HCT116 (cell line): ENCODE measurements at regions not wholly inside any gene's neighbourhood (a gene's known extent, or its start where the extent isn't known, plus 50 kb on each side); places are given as distances from the start of the nearest gene placed in this dataset.

Experiments
- ATAC-seq: fragments of 200-7000 bp; cut with Tn5 transposase; 2 replicates; pipeline ENCODE4 v1.9.1; 2020; ENCODE audit warnings: mild to moderate bottlenecking, moderate library complexity
- BruUV-seq: library from RNA; stranded (reverse); fragments of 400-500 nt; replicated peaks from 2 replicates; lab custom pipeline; 2021; lab: Mats Ljungman, UMichigan
- CTCF ChIA-PET: fragments of 300-600 bp; sonication (Branson Sonifier 250); formaldehyde crosslinking; loops from one replicate; lab custom pipeline; 2021; ENCODE audit warnings: antibody characterized with exemption; lab: Charles Lee
- POLR2A ChIA-PET: fragments of 300-600, 350-600 bp; sonication (Branson Sonifier 250); formaldehyde crosslinking; loops from one replicate; lab custom pipeline; 2021; ENCODE audit warnings: antibody characterized with exemption; lab: Charles Lee
- RAD21 ChIA-PET, 2 experiments: fragments of 300-600 bp; sonication (Branson Sonifier 250); formaldehyde crosslinking; loops; one replicate each; lab custom pipeline; 2023; ENCODE audit warnings: low total read pairs in 2 of 2; ENCODE audit not compliant: uncharacterized antibody in 2 of 2, unreplicated experiment in 2 of 2, low non-redundant PET in 1 of 2; lab: Charles Lee
- DNase-seq: peaks from one replicate; pipeline ENCODE4 v3.0.0-alpha.2; 2010; ENCODE audit warnings: low read depth, low spot score
- H2AFZ ChIP-seq: fragments of 200-600 bp; shearing (Covaris generic), sonication (generic); 2 replicates; pipeline ENCODE4 v1.6.1; 2017; ENCODE audit warnings: low read depth, mixed run types, mixed read lengths, antibody characterized with exemption, low read length; ENCODE audit not compliant: poor library complexity, severe bottlenecking
- H3K27ac ChIP-seq: 2 replicates; pipeline ENCODE4 v1.5.1; 2012; ENCODE audit warnings: low read depth, low read length
- H3K27me3 ChIP-seq: fragments of 200-600 bp; sonication (generic); 2 replicates; pipeline ENCODE4 v1.6.1; 2016; ENCODE audit warnings: mixed run types, low read length, mixed read lengths; ENCODE audit not compliant: insufficient read depth
- H3K36me3 ChIP-seq, 2 experiments: fragments of 200-500 bp in 1 of 2; fragments of 200-600 bp in 1 of 2; sonication (Bioruptor generic) in 1 of 2; sonication (generic) in 1 of 2; 2 replicates each; pipeline versions ENCODE4 v1.5.1 to v1.6.1; 2014 to 2016; ENCODE audit warnings: low read length in 2 of 2, inconsistent platforms in 1 of 2, mixed read lengths in 1 of 2, mixed run types in 1 of 2; ENCODE audit not compliant: insufficient read depth in 2 of 2, control insufficient read depth in 1 of 2
- H3K4me1 ChIP-seq, 2 experiments: fragments of 200-600 bp in 1 of 2; sonication (generic) in 1 of 2; 2 replicates each; pipeline versions ENCODE4 v1.5.1 to v1.6.1; 2012 to 2017; ENCODE audit warnings: low read length in 2 of 2, inconsistent platforms in 1 of 2, mild to moderate bottlenecking in 1 of 2, mixed read lengths in 1 of 2, mixed run types in 1 of 2, moderate library complexity in 1 of 2; ENCODE audit not compliant: insufficient read depth in 2 of 2, control insufficient read depth in 1 of 2
- H3K4me2 ChIP-seq: fragments of 200-600 bp; sonication (generic); 2 replicates; pipeline ENCODE4 v1.6.1; 2017; ENCODE audit warnings: mixed run types, low read length, mixed read lengths
- H3K4me3 ChIP-seq, 2 experiments: fragments of 200-600 bp in 1 of 2; sonication (generic) in 1 of 2; replicated peaks in 1 of 2; 2 replicates each; pipeline ENCODE4 v1.5.1; 2011 to 2016; ENCODE audit warnings: low read length in 2 of 2, control low read depth in 1 of 2, low read depth in 1 of 2, mild to moderate bottlenecking in 1 of 2, mixed read lengths in 1 of 2, mixed run types in 1 of 2
- H3K79me2 ChIP-seq: fragments of 200-600 bp; sonication (generic); 2 replicates; pipeline ENCODE4 v1.6.1; 2017; ENCODE audit warnings: mild to moderate bottlenecking, mixed run types, low read length, moderate library complexity, mixed read lengths; ENCODE audit not compliant: insufficient read depth
- H3K9ac ChIP-seq: fragments of 200-600 bp; sonication (generic); 2 replicates; pipeline ENCODE4 v1.6.1; 2016; ENCODE audit warnings: low read length, mixed read lengths
- H3K9me2 ChIP-seq: fragments of 200-600 bp; sonication (generic), shearing (Covaris generic); 2 replicates; pipeline ENCODE4 v1.6.1; 2017; ENCODE audit warnings: mixed run types, mild to moderate bottlenecking, moderate library complexity; ENCODE audit not compliant: insufficient read depth
- H3K9me3 ChIP-seq, 2 experiments: fragments of 200-500 bp in 1 of 2; fragments of 200-600 bp in 1 of 2; sonication (Bioruptor generic) in 1 of 2; sonication (generic) in 1 of 2; 2 replicates each; pipeline ENCODE4 v1.6.1; 2014 to 2017; ENCODE audit warnings: low read length in 2 of 2, mixed read lengths in 2 of 2, inconsistent platforms in 1 of 2, low read depth in 1 of 2, mild to moderate bottlenecking in 1 of 2, mixed run types in 1 of 2, moderate library complexity in 1 of 2; ENCODE audit not compliant: control insufficient read depth in 1 of 2, insufficient read depth in 1 of 2
- H4K20me1 ChIP-seq: fragments of 200-600 bp; sonication (generic), shearing (Covaris generic); 2 replicates; pipeline ENCODE4 v1.6.1; 2017; ENCODE audit warnings: mixed run types, mild to moderate bottlenecking, moderate library complexity; ENCODE audit not compliant: insufficient read depth
- JUND ChIP-seq: IDR thresholded peaks from 2 replicates; pipeline ENCODE4 v1.6.1; 2012
- RAD21 ChIP-seq: IDR thresholded peaks from 2 replicates; pipeline ENCODE4 v1.6.1; 2012; ENCODE audit warnings: low read depth, mild to moderate bottlenecking
- ZFX ChIP-seq: fragments of 450-650 bp; IDR thresholded peaks from 2 replicates; pipeline ENCODE4 v1.6.1; 2017
- intact Hi-C: fragments of 100-400 bp; cut with micrococcal nuclease; formaldehyde crosslinking; loops from 2 replicates; pipeline ENCODE4 v1.10.0; 2022
- TF ChIP-seq, protein P1 (sequence below), 3 experiments: fragments of 200-600 bp in 1 of 3; sonication (generic) in 1 of 3; IDR thresholded peaks in 2 of 3; conservative IDR thresholded peaks in 1 of 3; 2 replicates each; pipeline ENCODE4 v1.5.1; 2012 to 2017; ENCODE audit warnings: low read depth in 2 of 3, low read length in 2 of 3, antibody characterized with exemption in 1 of 3, borderline replicate concordance in 1 of 3, control low read depth in 1 of 3, mild to moderate bottlenecking in 1 of 3, mixed read lengths in 1 of 3, mixed run types in 1 of 3, moderate library complexity in 1 of 3; ENCODE audit not compliant: insufficient read depth in 1 of 3

DNA sequence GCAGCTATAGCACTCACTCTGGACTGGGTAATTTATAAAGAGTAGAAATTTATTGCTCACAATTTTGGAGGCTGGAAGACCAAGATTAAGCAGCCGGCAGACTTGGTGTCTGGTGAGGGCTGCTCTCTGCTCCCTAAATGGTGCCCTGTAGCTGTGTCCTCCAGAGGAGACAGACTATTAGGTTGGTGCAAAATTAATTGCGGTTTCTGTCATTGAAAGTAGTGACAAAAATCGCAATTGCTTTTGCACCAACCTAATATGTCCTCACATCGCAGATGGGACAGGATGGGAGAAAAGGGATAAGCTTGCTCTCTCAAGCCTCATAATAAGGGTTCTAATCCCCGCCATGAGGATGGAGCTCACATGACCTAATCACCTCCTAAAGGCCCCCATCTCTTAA, 258.1 kb upstream of the VCX3A start:
- intact Hi-C loops = no loop called here
- H3K36me3 ChIP-seq = no peaks in the 10 kb centered on the region
- no peak for TF ChIP-seq ZFX
- TF ChIP-seq, all 23 proteins: peak for 0
- H3K27ac ChIP-seq = no peak overlapping the region
- no peaks in the 10 kb centered on the region for H3K9me3 ChIP-seq
- no peak for DNase-seq
- H3K4me2 ChIP-seq = no peak overlapping the region
- CTCF ChIA-PET = no interaction called here
- no peaks in the 10 kb centered on the region for H3K9me2 ChIP-seq
- no peak overlapping the region for H3K4me3 ChIP-seq
- ATAC-seq = no peak
- no peaks in the 10 kb centered on the region for H3K27me3 ChIP-seq
- POLR2A ChIA-PET = no interaction called here
- H2AFZ ChIP-seq = no peak overlapping the region
- RAD21 ChIA-PET = no interaction called here
- H3K79me2 ChIP-seq = no peaks in the 10 kb centered on the region
- no peaks in the 10 kb centered on the region for H4K20me1 ChIP-seq
- no TSS peak for BruUV-seq
- no peak overlapping the region for H3K9ac ChIP-seq
- H3K4me1 ChIP-seq = no peaks in the 10 kb centered on the region

DNA sequence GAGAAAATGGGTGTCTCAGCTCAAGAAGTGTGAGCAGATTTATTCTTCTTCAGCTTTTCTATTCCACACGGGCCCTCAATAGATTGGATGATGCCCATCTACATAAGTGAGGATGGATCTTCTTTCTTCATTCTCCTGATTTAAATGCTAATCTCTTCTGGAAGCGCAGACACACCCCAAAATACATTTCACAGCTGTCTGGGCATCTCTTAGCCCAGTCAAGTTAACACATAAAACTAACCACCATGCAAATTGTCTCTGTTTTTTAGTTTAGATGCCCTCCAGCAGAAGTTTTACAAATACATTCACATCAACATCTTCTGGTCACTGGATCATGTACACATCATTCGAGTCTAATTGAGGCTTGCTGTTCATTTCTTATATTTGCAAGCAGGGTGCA, 249.0 kb upstream of the VCX3A start:
- H3K4me3 ChIP-seq = no peak overlapping the region
- H3K27me3 ChIP-seq = no peaks in the 10 kb centered on the region
- H3K9me3 ChIP-seq = no peaks in the 10 kb centered on the region
- ChIA-PET CTCF (no interaction called here), POLR2A (no interaction called here), RAD21 (no interaction called here)
- no peak overlapping the region for H3K4me2 ChIP-seq
- BruUV-seq = no TSS peak
- no peaks in the 10 kb centered on the region for H3K4me1 ChIP-seq
- no peak overlapping the region for H2AFZ ChIP-seq
- DNase-seq = no peak
- H3K27ac ChIP-seq = no peak overlapping the region
- no peaks in the 10 kb centered on the region for H4K20me1 ChIP-seq
- TF ChIP-seq, protein P1, sequence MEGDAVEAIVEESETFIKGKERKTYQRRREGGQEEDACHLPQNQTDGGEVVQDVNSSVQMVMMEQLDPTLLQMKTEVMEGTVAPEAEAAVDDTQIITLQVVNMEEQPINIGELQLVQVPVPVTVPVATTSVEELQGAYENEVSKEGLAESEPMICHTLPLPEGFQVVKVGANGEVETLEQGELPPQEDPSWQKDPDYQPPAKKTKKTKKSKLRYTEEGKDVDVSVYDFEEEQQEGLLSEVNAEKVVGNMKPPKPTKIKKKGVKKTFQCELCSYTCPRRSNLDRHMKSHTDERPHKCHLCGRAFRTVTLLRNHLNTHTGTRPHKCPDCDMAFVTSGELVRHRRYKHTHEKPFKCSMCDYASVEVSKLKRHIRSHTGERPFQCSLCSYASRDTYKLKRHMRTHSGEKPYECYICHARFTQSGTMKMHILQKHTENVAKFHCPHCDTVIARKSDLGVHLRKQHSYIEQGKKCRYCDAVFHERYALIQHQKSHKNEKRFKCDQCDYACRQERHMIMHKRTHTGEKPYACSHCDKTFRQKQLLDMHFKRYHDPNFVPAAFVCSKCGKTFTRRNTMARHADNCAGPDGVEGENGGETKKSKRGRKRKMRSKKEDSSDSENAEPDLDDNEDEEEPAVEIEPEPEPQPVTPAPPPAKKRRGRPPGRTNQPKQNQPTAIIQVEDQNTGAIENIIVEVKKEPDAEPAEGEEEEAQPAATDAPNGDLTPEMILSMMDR (IDR thresholded peaks at IDR 0.05 in 2 of 3, conservative IDR thresholded peaks at IDR 0.05 in 1 of 3; ENCODE audit: borderline replicate concordance in 1 of 3, insufficient read depth in 1 of 3, low read depth in 2 of 3, low read length in 2 of 3) = no peak
- TF ChIP-seq RAD21 (no peak), ZFX (no peak), JUND (no peak)
- no peak overlapping the region for H3K9ac ChIP-seq
- intact Hi-C loops = no loop called here
- H3K9me2 ChIP-seq = no peaks in the 10 kb centered on the region
- ATAC-seq = no peak
- H3K36me3 ChIP-seq = no peaks in the 10 kb centered on the region
- H3K79me2 ChIP-seq = no peaks in the 10 kb centered on the region
